ENCODE measurements at regions not wholly inside any gene's neighbourhood (a gene's known extent, or its start where the extent isn't known, plus 50 kb on each side); places are given as distances from the start of the nearest gene placed in this dataset.
"Not testable (repeated sequence)": the region's sequence is repeated elsewhere in the genome, so short reads cannot be mapped to it uniquely, and the experiment has no call there.

DNA sequence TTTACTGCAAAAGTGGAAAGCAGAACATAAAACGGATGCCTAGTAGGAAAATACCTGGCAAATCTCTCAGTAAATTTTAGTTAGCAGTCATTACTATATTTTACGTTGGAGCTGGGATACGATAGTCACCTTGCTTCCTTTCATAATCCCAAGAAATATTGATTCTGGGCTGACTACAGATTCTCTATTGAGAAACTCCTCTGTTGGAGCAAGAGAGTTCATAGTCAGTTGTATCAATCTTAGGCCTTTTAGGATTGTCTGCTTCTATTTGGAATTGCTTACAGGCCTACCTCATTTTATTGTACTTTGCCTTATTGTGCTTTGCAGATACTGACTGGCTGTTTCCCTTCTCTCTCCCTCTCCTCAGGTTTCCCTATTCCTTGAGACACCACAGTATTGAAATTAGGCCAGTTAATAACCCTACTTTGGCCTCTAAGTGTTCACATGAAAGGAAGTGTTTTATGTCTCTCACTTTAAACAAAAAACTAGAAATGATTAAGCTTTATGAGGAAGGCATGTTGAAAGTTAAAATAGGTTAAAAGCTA lies 233.7 kb upstream of the TARS1 start:
- H3K9me3 ChIP-seq (ENCODE audit: insufficient read depth, low read length), result no peaks in the 10 kb centered on the region; the same call in 1 of the 2 replicates
- TF ChIP-seq YY1 (IDR thresholded peaks at IDR 0.05; ENCODE audit: insufficient read depth, insufficient read length), result no peak
- no peak for TF ChIP-seq ZNF274 (IDR thresholded peaks at IDR 0.05; ENCODE audit: low read depth, low read length)
- TF ChIP-seq SUZ12 (IDR thresholded peaks at IDR 0.05; ENCODE audit: extremely low read depth, insufficient read depth, insufficient read length), result no peak
- no peak for DNase-seq (ENCODE audit: low read depth, low spot score)

DNA sequence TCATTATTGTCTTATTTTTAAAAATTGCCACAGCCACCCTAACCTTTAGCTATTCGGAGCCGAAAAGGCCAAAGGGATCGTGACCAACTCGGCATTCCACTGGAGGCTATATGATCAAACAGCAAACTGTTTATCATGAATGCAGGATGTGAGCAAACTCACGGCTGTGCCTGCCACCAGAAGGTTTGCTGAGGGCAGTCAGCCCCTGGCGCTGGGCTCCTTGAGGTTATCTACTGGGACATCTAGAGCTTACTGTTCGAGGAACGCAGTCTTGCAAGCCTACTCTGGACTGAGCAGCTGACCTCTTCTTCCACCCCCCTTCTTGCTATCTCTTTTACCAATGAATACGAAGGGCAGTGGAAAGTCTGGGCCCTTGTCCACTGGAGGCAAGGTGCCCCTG lies 231.5 kb upstream of the TARS1 start:
- no peaks in the 10 kb centered on the region for H3K27me3 ChIP-seq (ENCODE audit: insufficient read depth, insufficient read length)
- no peak overlapping the region for H3K4me3 ChIP-seq (ENCODE audit: insufficient read length, low read depth)
- TF ChIP-seq SUZ12 (IDR thresholded peaks at IDR 0.05; ENCODE audit: extremely low read depth, insufficient read depth, insufficient read length), result no peak
- TF ChIP-seq YY1 (IDR thresholded peaks at IDR 0.05; ENCODE audit: insufficient read depth, insufficient read length), result no peak
- TF ChIP-seq ZNF274 (IDR thresholded peaks at IDR 0.05; ENCODE audit: low read depth, low read length), result no peak
- no peaks in the 10 kb centered on the region; the same call in 1 of the 2 replicates for H3K9me3 ChIP-seq (ENCODE audit: insufficient read depth, low read length)
- H3K36me3 ChIP-seq (ENCODE audit: insufficient read depth, insufficient read length, low read length), result no peaks in the 10 kb centered on the region
- no peaks in the 10 kb centered on the region for H3K4me1 ChIP-seq (ENCODE audit: insufficient read depth, insufficient read length)
- H3K9ac ChIP-seq (ENCODE audit: insufficient read length, low read depth), result no peak overlapping the region
- DNase-seq (ENCODE audit: low read depth, low spot score), result no peak

More for the DNA sequence above, 233.7 kb upstream of the TARS1 start:
- Histone ChIP-seq H3K36me3 (ENCODE audit: insufficient read depth, insufficient read length, low read length) (no peaks in the 10 kb centered on the region), H3K27me3 (ENCODE audit: insufficient read depth, insufficient read length) (no peaks in the 10 kb centered on the region), H3K4me1 (ENCODE audit: insufficient read depth, insufficient read length) (no peaks in the 10 kb centered on the region), H3K4me3 (ENCODE audit: insufficient read length, low read depth) (no peak overlapping the region), H3K9ac (ENCODE audit: insufficient read length, low read depth) (no peak overlapping the region)

DNA sequence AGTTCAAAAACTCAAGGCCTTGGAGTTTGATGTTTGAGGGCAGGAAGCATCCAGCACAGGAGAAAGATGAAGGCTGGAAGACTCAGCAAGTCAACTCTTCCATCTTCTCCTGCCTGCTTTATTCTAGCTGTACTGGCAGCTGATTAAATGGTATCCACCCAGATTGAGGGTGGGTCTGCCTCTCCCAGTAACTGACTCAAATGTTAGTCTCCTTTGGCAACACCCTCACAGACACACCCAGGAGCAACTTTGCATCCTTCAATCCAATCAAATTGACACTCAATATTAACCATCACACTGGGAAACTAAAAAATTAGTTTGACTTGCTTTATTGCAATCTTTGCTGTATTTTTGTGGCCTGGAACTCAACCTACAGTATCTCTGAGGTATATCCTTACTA lies 230.5 kb upstream of the TARS1 start:
- not testable (repeated sequence) for H3K9me3 ChIP-seq (ENCODE audit: insufficient read depth, low read length); DNase-seq (ENCODE audit: low read depth, low spot score); H3K36me3 ChIP-seq (ENCODE audit: insufficient read depth, insufficient read length, low read length); H3K27me3 ChIP-seq (ENCODE audit: insufficient read depth, insufficient read length); H3K9ac ChIP-seq (ENCODE audit: insufficient read length, low read depth); H3K4me1 ChIP-seq (ENCODE audit: insufficient read depth, insufficient read length); H3K4me3 ChIP-seq (ENCODE audit: insufficient read length, low read depth)

DNA sequence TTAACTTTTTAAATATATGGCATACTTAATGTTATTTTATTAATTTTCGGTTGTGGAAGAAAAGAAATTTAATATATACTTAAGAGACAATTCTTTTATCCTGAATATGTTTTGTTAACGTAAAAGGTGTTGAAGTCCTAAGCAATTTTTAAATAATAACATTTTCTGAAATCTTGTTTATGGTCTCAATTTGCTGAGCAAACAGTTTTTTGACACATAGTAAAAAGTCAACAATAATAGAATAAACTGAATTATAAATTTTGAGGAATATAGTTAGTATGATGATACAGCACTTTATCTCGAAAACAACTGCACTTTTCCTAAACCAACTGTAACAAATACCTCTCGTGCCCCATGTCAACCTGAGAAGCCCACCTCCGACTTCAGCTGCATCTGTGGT lies 229.8 kb upstream of the TARS1 start:
- Histone ChIP-seq H3K27me3 (ENCODE audit: insufficient read depth, insufficient read length) (no peaks in the 10 kb centered on the region), H3K36me3 (ENCODE audit: insufficient read depth, insufficient read length, low read length) (no peaks in the 10 kb centered on the region), H3K4me3 (ENCODE audit: insufficient read length, low read depth) (no peak overlapping the region), H3K4me1 (ENCODE audit: insufficient read depth, insufficient read length) (no peaks in the 10 kb centered on the region), H3K9me3 (ENCODE audit: insufficient read depth, low read length) (no peaks in the 10 kb centered on the region; the same call in 1 of the 2 replicates), H3K9ac (ENCODE audit: insufficient read length, low read depth) (no peak overlapping the region)
- no peak for DNase-seq (ENCODE audit: low read depth, low spot score)
- TF ChIP-seq YY1 (IDR thresholded peaks at IDR 0.05; ENCODE audit: insufficient read depth, insufficient read length) (no peak), SUZ12 (IDR thresholded peaks at IDR 0.05; ENCODE audit: extremely low read depth, insufficient read depth, insufficient read length) (no peak), ZNF274 (IDR thresholded peaks at IDR 0.05; ENCODE audit: low read depth, low read length) (no peak)

DNA sequence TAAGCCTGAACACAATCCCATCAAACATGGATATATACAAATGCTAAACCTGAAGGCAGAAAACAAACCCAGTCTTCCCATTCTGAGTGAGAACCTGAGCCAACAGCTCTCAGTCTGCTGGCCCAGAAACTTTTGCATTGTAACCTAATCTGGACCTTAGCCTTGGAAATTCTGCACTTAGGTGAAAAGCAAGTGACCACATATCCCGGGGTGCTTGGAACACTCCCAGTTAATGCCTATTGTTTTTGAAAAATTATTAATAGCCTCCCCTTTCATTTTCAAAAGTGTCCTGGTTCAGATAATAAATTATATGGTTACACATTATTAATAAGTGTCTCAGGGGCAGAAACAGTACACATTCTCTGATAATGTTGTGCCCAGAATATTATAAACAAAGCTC lies 228.3 kb upstream of the TARS1 start:
- Histone ChIP-seq H3K4me3 (ENCODE audit: insufficient read length, low read depth) (no peak overlapping the region), H3K27me3 (ENCODE audit: insufficient read depth, insufficient read length) (no peaks in the 10 kb centered on the region), H3K36me3 (ENCODE audit: insufficient read depth, insufficient read length, low read length) (no peaks in the 10 kb centered on the region), H3K4me1 (ENCODE audit: insufficient read depth, insufficient read length) (no peaks in the 10 kb centered on the region), H3K9me3 (ENCODE audit: insufficient read depth, low read length) (no peaks in the 10 kb centered on the region; the same call in 1 of the 2 replicates), H3K9ac (ENCODE audit: insufficient read length, low read depth) (no peak overlapping the region)
- DNase-seq (ENCODE audit: low read depth, low spot score), result no peak
- TF ChIP-seq ZNF274 (IDR thresholded peaks at IDR 0.05; ENCODE audit: low read depth, low read length) (no peak), SUZ12 (IDR thresholded peaks at IDR 0.05; ENCODE audit: extremely low read depth, insufficient read depth, insufficient read length) (no peak), YY1 (IDR thresholded peaks at IDR 0.05; ENCODE audit: insufficient read depth, insufficient read length) (no peak)

DNA sequence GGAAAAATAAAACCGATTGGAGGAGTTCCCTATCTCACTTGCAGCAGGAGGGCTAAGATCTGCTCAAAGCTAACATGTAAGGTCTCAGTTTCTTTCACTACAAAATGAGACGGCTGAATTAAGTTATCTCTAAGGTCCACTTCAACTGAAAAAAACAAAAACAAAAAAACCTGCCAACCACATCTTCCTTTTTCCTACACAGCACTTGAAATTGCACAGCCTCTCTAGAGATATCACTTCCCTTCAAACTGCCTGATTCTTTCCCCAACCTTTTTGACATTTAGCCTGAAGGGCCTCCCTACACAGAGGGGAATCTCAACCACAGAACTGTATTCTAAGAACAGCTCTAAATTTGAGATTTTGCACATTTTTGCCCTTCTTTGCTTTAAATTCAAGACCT lies 227.9 kb upstream of the TARS1 start:
- H3K9ac ChIP-seq (ENCODE audit: insufficient read length, low read depth), result no peak overlapping the region
- no peak for DNase-seq (ENCODE audit: low read depth, low spot score)
- no peaks in the 10 kb centered on the region for H3K27me3 ChIP-seq (ENCODE audit: insufficient read depth, insufficient read length)

DNA sequence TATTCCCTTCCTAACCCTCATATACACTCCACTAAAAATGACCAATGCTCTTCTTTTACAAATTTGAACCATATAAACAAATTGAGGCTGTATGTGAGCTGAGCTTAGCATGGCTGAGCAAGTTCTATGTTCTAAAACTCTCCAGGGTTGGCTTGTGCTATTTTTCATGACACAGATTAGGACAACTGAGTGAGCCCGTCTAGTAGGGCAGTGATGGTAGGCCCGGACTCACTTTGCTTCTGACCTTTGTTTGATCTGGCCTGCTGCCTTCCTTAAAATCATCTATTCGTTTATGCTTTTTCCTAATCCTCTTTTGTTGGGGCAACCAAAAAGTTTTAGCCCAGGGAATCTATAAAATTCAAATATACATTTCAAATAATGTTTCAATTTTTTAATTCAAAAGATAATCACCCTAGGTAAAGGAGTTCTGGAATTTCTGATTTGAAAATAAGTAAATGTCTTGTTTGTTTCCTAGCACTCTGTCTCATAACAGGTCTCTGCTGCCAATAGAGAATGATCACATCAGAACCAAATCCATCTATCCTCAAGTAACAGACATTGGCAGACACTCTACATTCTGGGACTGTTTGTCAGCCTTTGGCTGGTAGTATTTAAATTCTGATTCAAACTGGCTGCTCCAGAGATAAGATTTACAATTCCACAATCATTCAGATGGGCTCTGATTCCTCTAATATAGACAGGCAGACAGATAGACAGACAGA lies 217.0 kb upstream of the TARS1 start:
- Histone ChIP-seq H3K27me3 (ENCODE audit: insufficient read depth, insufficient read length) (no peaks in the 10 kb centered on the region), H3K36me3 (ENCODE audit: insufficient read depth, insufficient read length, low read length) (no peaks in the 10 kb centered on the region), H3K9me3 (ENCODE audit: insufficient read depth, low read length) (no peaks in the 10 kb centered on the region), H3K4me1 (ENCODE audit: insufficient read depth, insufficient read length) (no peaks in the 10 kb centered on the region), H3K9ac (ENCODE audit: insufficient read length, low read depth) (no peak overlapping the region), H3K4me3 (ENCODE audit: insufficient read length, low read depth) (no peak overlapping the region)
- TF ChIP-seq YY1 (IDR thresholded peaks at IDR 0.05; ENCODE audit: insufficient read depth, insufficient read length) (no peak), ZNF274 (IDR thresholded peaks at IDR 0.05; ENCODE audit: low read depth, low read length) (no peak), SUZ12 (IDR thresholded peaks at IDR 0.05; ENCODE audit: extremely low read depth, insufficient read depth, insufficient read length) (no peak)
- no peak for DNase-seq (ENCODE audit: low read depth, low spot score)

More for the DNA sequence above, 227.9 kb upstream of the TARS1 start:
- TF ChIP-seq ZNF274 (IDR thresholded peaks at IDR 0.05; ENCODE audit: low read depth, low read length), result no peak
- TF ChIP-seq SUZ12 (IDR thresholded peaks at IDR 0.05; ENCODE audit: extremely low read depth, insufficient read depth, insufficient read length), result no peak
- no peak for TF ChIP-seq YY1 (IDR thresholded peaks at IDR 0.05; ENCODE audit: insufficient read depth, insufficient read length)
- H3K9me3 ChIP-seq (ENCODE audit: insufficient read depth, low read length), result no peaks in the 10 kb centered on the region; the same call in 1 of the 2 replicates
- H3K36me3 ChIP-seq (ENCODE audit: insufficient read depth, insufficient read length, low read length), result no peaks in the 10 kb centered on the region
- no peaks in the 10 kb centered on the region for H3K4me1 ChIP-seq (ENCODE audit: insufficient read depth, insufficient read length)
- no peak overlapping the region for H3K4me3 ChIP-seq (ENCODE audit: insufficient read length, low read depth)
